H1 (cell line): ENCODE measurements at regions not wholly inside any gene's neighbourhood (a gene's known extent, or its start where the extent isn't known, plus 50 kb on each side); places are given as distances from the start of the nearest gene placed in this dataset.

Source experiments
- CTCF ChIA-PET: fragments of 300-600 bp; sonication (Branson Sonifier 250); formaldehyde crosslinking; loops from one replicate; lab custom pipeline; 2021; ENCODE audit not compliant: partially characterized antibody; lab: Charles Lee
- POLR2A ChIA-PET: fragments of 300-600 bp; sonication (Branson Sonifier 250); formaldehyde crosslinking; loops from one replicate; lab custom pipeline; 2021; ENCODE audit warnings: inconsistent platforms; ENCODE audit not compliant: partially characterized antibody; lab: Charles Lee
- DNase-seq, 2 experiments: peaks; one replicate each; pipeline versions ENCODE4 v3.0.0 to v3.0.0-alpha.2; 2010 to 2022; ENCODE audit warnings: low spot score in 2 of 2, low read depth in 1 of 2, mixed read lengths in 1 of 2
- FAIRE-seq: peaks from 2 replicates; lab custom pipeline; 2011; peaks lifted over from hg19 to GRCh38; lab: Jason Lieb, UNC
- H2AFZ ChIP-seq: 2 replicates; pipeline ENCODE4 v1.8.1; 2012; ENCODE audit warnings: low read length, inconsistent platforms
- H2AK5ac ChIP-seq: 2 replicates; pipeline ENCODE4 v1.6.1; 2013; ENCODE audit warnings: low read depth, low read length
- H2BK120ac ChIP-seq: replicated peaks from 2 replicates; pipeline ENCODE3; 2013; ENCODE audit warnings: low read depth, low read length, inconsistent platforms
- H2BK12ac ChIP-seq: 2 replicates; pipeline ENCODE4 v1.6.1; 2013; ENCODE audit warnings: low read depth, low read length
- H2BK15ac ChIP-seq: 2 replicates; pipeline ENCODE4 v1.6.1; 2013; ENCODE audit warnings: low read length
- H2BK20ac ChIP-seq: 2 replicates; pipeline ENCODE4 v1.6.1; 2013; ENCODE audit warnings: low read length
- H2BK5ac ChIP-seq: 2 replicates; pipeline ENCODE4 v1.6.1; 2013; ENCODE audit warnings: low read depth, low read length
- H3K14ac ChIP-seq: 2 replicates; pipeline ENCODE4 v1.6.1; 2013; ENCODE audit warnings: inconsistent platforms; ENCODE audit not compliant: insufficient read length
- H3K18ac ChIP-seq: 2 replicates; pipeline ENCODE4 v1.6.1; 2013; ENCODE audit warnings: low read length; ENCODE audit errors: extremely low read depth
- H3K23ac ChIP-seq: 2 replicates; pipeline ENCODE4 v1.6.1; 2013; ENCODE audit warnings: inconsistent platforms; ENCODE audit not compliant: insufficient read length
- H3K23me2 ChIP-seq: 2 replicates; pipeline ENCODE4 v1.6.1; 2013; ENCODE audit warnings: low read depth, low read length
- H3K27ac ChIP-seq: 2 replicates; pipeline ENCODE4 v1.6.1; 2011; ENCODE audit warnings: low read depth, low read length, inconsistent platforms
- H3K27me3 ChIP-seq, 4 experiments: replicated peaks in 1 of 4; 1 replicate in 1 of 4; 2 replicates in 3 of 4; pipeline versions ENCODE4 v1.6.1 to v1.8.1; 2011 to 2013; ENCODE audit warnings: low read length in 3 of 4, mild to moderate bottlenecking in 3 of 4, inconsistent platforms in 2 of 4, mixed read lengths in 2 of 4, moderate library complexity in 1 of 4; ENCODE audit not compliant: control insufficient read depth in 3 of 4, insufficient read depth in 3 of 4; ENCODE audit errors: extremely low read depth in 1 of 4
- H3K36me3 ChIP-seq, 4 experiments: 2 replicates each; pipeline versions ENCODE4 v1.6.1 to v1.8.1; 2011 to 2013; ENCODE audit warnings: mild to moderate bottlenecking in 4 of 4, low read length in 3 of 4, moderate library complexity in 2 of 4, control low read depth in 1 of 4, inconsistent platforms in 1 of 4; ENCODE audit not compliant: insufficient read depth in 4 of 4, control insufficient read depth in 2 of 4
- H3K4ac ChIP-seq: replicated peaks from 2 replicates; pipeline ENCODE3; 2013; ENCODE audit warnings: low read length, low read depth, mixed read lengths, inconsistent platforms; ENCODE audit not compliant: insufficient read length
- H3K4me1 ChIP-seq, 4 experiments: replicated peaks in 1 of 4; 1 replicate in 1 of 4; 2 replicates in 3 of 4; pipeline versions ENCODE4 v1.6.1 to v1.8.1; 2011 to 2013; ENCODE audit warnings: low read length in 3 of 4, inconsistent platforms in 2 of 4, mixed read lengths in 1 of 4; ENCODE audit not compliant: insufficient read depth in 4 of 4, control insufficient read depth in 3 of 4
- H3K4me2 ChIP-seq, 2 experiments: 2 replicates each; pipeline versions ENCODE4 v1.6.1 to v1.8.1; 2011 to 2013; ENCODE audit warnings: low read depth in 2 of 2, low read length in 2 of 2, control low read depth in 1 of 2, inconsistent platforms in 1 of 2, mild to moderate bottlenecking in 1 of 2; ENCODE audit not compliant: insufficient read depth in 1 of 2
- H3K4me3 ChIP-seq, 4 experiments: fragments of 200-600, 300-600 bp in 1 of 4; sonication (generic), shearing (Covaris generic), sonication (Bioruptor Twin) in 1 of 4; 2 replicates each; pipeline versions ENCODE4 v1.5.1 to v1.8.1; 2011 to 2016; ENCODE audit warnings: low read length in 4 of 4, low read depth in 3 of 4, control low read depth in 2 of 4, inconsistent platforms in 2 of 4, mild to moderate bottlenecking in 2 of 4, mixed read lengths in 1 of 4, moderate library complexity in 1 of 4; ENCODE audit not compliant: insufficient read depth in 2 of 4; ENCODE audit errors: extremely low read depth in 1 of 4
- H3K56ac ChIP-seq: replicated peaks from 2 replicates; pipeline ENCODE3; 2013; ENCODE audit warnings: low read depth, mild to moderate bottlenecking, mixed read lengths, low read length, inconsistent platforms; ENCODE audit not compliant: insufficient read length
- H3K79me1 ChIP-seq: 2 replicates; pipeline ENCODE4 v1.6.1; 2013; ENCODE audit warnings: low read depth, low read length, control low read depth
- H3K79me2 ChIP-seq, 2 experiments: 2 replicates each; pipeline versions ENCODE4 v1.6.1 to v1.8.1; 2012 to 2013; ENCODE audit warnings: low read length in 2 of 2, mild to moderate bottlenecking in 2 of 2, inconsistent platforms in 1 of 2; ENCODE audit not compliant: insufficient read depth in 2 of 2, control insufficient read depth in 1 of 2
- H3K9ac ChIP-seq, 4 experiments: replicated peaks in 1 of 4; 1 replicate in 1 of 4; 2 replicates in 3 of 4; pipeline versions ENCODE4 v1.6.1 to v1.8.1; 2011 to 2013; ENCODE audit warnings: low read depth in 3 of 4, low read length in 3 of 4, control low read depth in 2 of 4, mild to moderate bottlenecking in 2 of 4, moderate library complexity in 2 of 4, inconsistent platforms in 1 of 4; ENCODE audit errors: extremely low read depth in 1 of 4
- H3K9me3 ChIP-seq, 2 experiments: 2 replicates each; pipeline versions ENCODE4 v1.6.1 to v1.8.1; 2012 to 2013; ENCODE audit warnings: mild to moderate bottlenecking in 2 of 2, moderate library complexity in 2 of 2, control low read depth in 1 of 2, inconsistent platforms in 1 of 2, low read depth in 1 of 2, low read length in 1 of 2, mixed read lengths in 1 of 2; ENCODE audit not compliant: insufficient read depth in 2 of 2
- H4K20me1 ChIP-seq, 2 experiments: replicated peaks in 1 of 2; 2 replicates each; pipeline versions ENCODE3 to v1.8.1; 2011 to 2013; ENCODE audit warnings: inconsistent platforms in 2 of 2, low read length in 2 of 2, mild to moderate bottlenecking in 1 of 2; ENCODE audit not compliant: insufficient read depth in 2 of 2, control insufficient read depth in 1 of 2
- H4K5ac ChIP-seq: 2 replicates; pipeline ENCODE4 v1.6.1; 2013; ENCODE audit warnings: low read length, low read depth, mixed read lengths, inconsistent platforms; ENCODE audit not compliant: insufficient read length
- H4K8ac ChIP-seq: 2 replicates; pipeline ENCODE4 v1.8.0; 2013; ENCODE audit warnings: mild to moderate bottlenecking, moderate library complexity, low read length, inconsistent platforms; ENCODE audit not compliant: insufficient read depth; ENCODE audit errors: extremely low read depth
- H4K91ac ChIP-seq: replicated peaks from 2 replicates; pipeline ENCODE3; 2013; ENCODE audit warnings: low read length, mixed read lengths, inconsistent platforms; ENCODE audit not compliant: insufficient read length
- CBX8 ChIP-seq: fragments of 300-800, 300-1000 bp; sonication (generic); IDR thresholded peaks from 2 replicates; pipeline ENCODE4 v1.7.1; 2016; ENCODE audit warnings: low read depth, low read length, borderline replicate concordance
- GABPA ChIP-seq: IDR thresholded peaks from 2 replicates; pipeline ENCODE4 v1.6.1; 2011; ENCODE audit warnings: mild to moderate bottlenecking, low read length, moderate library complexity, borderline replicate concordance; ENCODE audit not compliant: insufficient read depth
- HDAC6 ChIP-seq: IDR thresholded peaks from one replicate; pipeline ENCODE4 v1.7.1; 2012; ENCODE audit warnings: low read depth, mild to moderate bottlenecking, inconsistent platforms, low read length, moderate library complexity
- POU5F1 ChIP-seq: IDR thresholded peaks from 2 replicates; pipeline ENCODE4 v1.6.1; 2011; ENCODE audit warnings: low read depth, mild to moderate bottlenecking, low read length, moderate library complexity
- SRF ChIP-seq: IDR thresholded peaks from 2 replicates; pipeline ENCODE4 v1.6.1; 2011; ENCODE audit warnings: mild to moderate bottlenecking, low read depth, low read length, moderate library complexity
- YY1 ChIP-seq: IDR thresholded peaks from 2 replicates; pipeline ENCODE4 v1.6.1; 2011; ENCODE audit warnings: low read depth, mild to moderate bottlenecking, low read length
- WGBS, 2 experiments: shearing (Covaris generic) in 1 of 2; methylation state at CpG; one replicate each; pipeline versions ENCODE4 v1.1.6 to v1.1.7; 2013 to 2015; ENCODE audit warnings: low lambda C conversion rate in 2 of 2, mixed read lengths in 2 of 2, inconsistent platforms in 1 of 2, low coverage in 1 of 2, missing lambda C conversion rate in 1 of 2; ENCODE audit not compliant: insufficient replicate concordance in 2 of 2, insufficient coverage in 1 of 2, insufficient read length in 1 of 2; ENCODE audit errors: extremely low coverage in 1 of 2, missing lambda C conversion rate in 1 of 2; 5-methylcytosine and 5-hydroxymethylcytosine counted together

DNA sequence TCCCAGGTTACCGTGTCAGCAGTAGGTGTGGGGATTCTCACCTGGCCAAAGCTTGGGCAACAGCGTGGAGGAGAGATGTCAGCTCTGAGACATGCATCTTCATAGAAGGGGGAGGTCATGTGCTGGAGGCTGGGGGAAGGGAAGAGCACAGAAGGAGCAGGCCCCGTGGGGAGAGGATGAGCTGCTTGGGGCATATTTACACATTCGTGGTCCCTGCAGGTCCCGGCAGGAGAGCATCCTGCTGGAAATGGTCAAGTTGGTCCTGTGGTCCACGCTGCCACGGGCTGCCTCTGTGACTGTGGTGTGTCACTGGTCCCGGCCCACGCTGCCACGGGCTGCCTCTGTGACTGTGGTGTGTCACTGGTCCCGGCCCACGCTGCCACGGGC, 195.1 kb upstream of the TWIST2 start:
- H4K20me1 ChIP-seq: no peaks in the 10 kb centered on the region
- peaks cover 0 to 4% of the 10 kb centered on the region in 2 experiments; a peak in 1 of 4 replicates for H3K9me3 ChIP-seq
- H3K18ac ChIP-seq: no peak overlapping the region
- H3K4ac ChIP-seq: no peak overlapping the region
- no peak overlapping the region for H2BK120ac ChIP-seq
- ChIA-PET POLR2A (no interaction called here), CTCF (no interaction called here)
- H2AFZ ChIP-seq: no peak overlapping the region
- no peak overlapping the region for H2BK5ac ChIP-seq
- WGBS, 2 experiments: 92% methylated on average over 10 of the region's 13 CpGs; no CpG with 5 or more reads in 1 of the 2 experiments
- H3K4me1 ChIP-seq: peaks cover 0 to 8% (median 3%) of the 10 kb centered on the region in 4 experiments; a peak in 3 of 7 replicates
- no peak overlapping the region for H3K27ac ChIP-seq
- H3K23me2 ChIP-seq: no peaks in the 10 kb centered on the region
- no peak overlapping the region for H3K4me2 ChIP-seq
- no peak overlapping the region for H3K23ac ChIP-seq
- TF ChIP-seq CBX8 (no peak), SRF (no peak), YY1 (no peak), HDAC6 (no peak), POU5F1 (no peak), GABPA (no peak)
- no peaks in the 10 kb centered on the region for H3K79me2 ChIP-seq
- no peak overlapping the region for H4K8ac ChIP-seq
- no peaks in the 10 kb centered on the region; a peak in 1 of 7 replicates for H3K27me3 ChIP-seq
- H4K5ac ChIP-seq: no peak overlapping the region
- no peak overlapping the region for H2AK5ac ChIP-seq
- DNase-seq: no peak
- no peak overlapping the region for H3K56ac ChIP-seq
- no peak overlapping the region for H2BK15ac ChIP-seq
- no peak overlapping the region for H2BK20ac ChIP-seq
- H2BK12ac ChIP-seq: no peak overlapping the region
- no peak overlapping the region for H3K4me3 ChIP-seq
- no peaks in the 10 kb centered on the region for H3K79me1 ChIP-seq
- H3K9ac ChIP-seq: no peak overlapping the region
- no peaks in the 10 kb centered on the region for H3K36me3 ChIP-seq
- H4K91ac ChIP-seq: no peak overlapping the region
- H3K14ac ChIP-seq: no peak overlapping the region
- FAIRE-seq: no peak
